Epithelial cell of prostate (primary cell): ENCODE measurements at regions not wholly inside any gene's neighbourhood (a gene's known extent, or its start where the extent isn't known, plus 50 kb on each side); places are given as distances from the start of the nearest gene placed in this dataset.
A peak's percentile ranks its signal among the peaks of the same experiment; 100 is the strongest.

Experiments
- DNase-seq: peaks from one replicate; pipeline ENCODE4 v3.0.0-alpha.2; 2011; ENCODE audit warnings: low read depth, low spot score
- H3K27ac ChIP-seq: fragments of 450-650 bp; 2 replicates; pipeline ENCODE4 v1.5.1; 2017; ENCODE audit warnings: mild to moderate bottlenecking

DNA sequence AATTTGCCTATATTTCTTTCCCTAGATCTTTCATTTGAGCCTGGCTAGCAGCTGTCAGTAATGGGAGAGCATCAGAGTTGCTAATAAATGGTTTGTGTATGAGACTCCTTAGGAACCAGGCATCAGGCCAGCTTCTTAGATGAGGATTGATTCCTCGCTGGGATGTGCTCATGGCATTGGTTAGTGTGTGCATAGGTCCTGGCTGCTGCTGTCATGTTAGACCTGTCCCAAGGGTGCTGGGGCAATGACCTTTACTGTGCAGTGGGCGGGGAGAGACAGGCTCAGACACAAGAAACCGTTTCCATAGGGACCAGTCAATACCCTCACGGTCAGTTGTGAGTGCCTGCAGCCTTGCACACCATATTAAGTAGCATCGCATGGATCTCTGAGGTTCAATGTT is 112.3 kb upstream of the NR3C1 start:
- no peak overlapping the region for H3K27ac ChIP-seq
- no peak for DNase-seq

DNA sequence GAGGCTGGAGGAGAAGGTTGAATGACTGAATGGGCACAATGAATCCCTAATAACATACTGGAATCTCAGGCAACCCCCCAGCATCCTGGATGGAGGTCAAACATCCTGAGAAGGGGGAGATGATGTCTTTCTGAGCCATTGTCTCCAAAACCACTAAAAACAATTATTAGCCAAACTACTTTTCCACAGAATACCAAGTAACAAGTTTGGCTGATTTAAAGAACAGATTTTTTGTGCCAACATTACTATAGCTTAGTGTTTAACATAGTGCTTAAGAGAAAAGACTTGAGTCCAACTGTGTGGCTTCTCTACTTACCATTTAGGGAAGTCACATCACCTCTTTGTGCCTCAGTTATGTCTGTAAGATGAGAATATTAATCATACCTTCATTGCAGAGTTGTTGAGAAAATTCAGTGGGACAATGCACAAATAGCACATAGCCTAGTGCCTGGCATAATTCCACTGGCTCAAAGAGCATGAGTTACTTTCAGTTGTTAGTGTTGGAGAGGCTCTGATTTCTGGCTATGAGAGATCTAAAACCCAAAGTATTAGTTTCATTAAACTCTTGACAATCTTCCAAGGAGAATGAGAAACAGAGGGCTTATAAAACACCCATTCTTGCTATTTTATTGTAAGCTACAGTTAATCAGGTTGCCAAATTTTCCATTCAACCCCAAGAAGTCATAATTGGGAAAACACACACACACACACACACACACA is 111.3 kb upstream of the NR3C1 start:
- no peak overlapping the region for H3K27ac ChIP-seq
- no peak for DNase-seq

DNA sequence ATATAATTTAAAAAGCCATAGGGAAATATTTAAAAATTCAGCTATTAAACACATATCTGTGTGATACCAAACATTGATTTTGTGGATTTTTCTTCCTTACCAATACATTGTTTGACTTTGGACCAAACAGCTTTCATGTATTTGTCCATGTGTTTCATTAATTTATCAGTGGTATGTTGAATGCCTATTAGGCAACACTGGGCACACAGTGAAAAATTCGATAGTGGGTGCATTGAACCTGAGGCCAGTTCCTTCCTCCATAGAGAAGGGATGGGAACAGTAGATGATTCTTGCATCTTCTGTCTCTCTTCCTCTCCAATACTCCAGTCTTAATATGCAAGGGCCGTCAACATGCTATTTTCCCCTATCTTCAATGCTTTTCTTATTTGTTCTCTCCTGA is 110.2 kb upstream of the NR3C1 start:
- no peak overlapping the region for H3K27ac ChIP-seq
- no peak for DNase-seq

DNA sequence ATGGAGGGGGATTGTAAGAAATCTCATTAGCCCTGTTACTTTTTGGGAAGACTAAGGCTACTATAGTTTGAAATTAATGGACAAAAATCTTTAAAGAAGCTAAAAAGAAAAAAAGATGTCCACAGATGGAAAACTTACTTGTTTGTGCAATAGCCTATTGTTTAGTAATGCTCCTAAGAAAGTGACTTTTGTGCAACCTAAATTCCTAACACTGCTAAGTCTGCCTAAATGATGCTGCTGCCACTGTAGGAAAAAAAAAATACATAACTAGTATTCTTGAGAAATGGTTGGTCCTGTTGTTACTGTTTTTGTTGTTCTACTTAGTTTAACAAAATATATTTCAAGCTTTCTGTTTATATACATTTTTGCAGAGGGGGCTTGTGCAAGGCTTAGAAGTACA is 108.2 kb upstream of the NR3C1 start:
- H3K27ac ChIP-seq = no peak overlapping the region
- no peak for DNase-seq

DNA sequence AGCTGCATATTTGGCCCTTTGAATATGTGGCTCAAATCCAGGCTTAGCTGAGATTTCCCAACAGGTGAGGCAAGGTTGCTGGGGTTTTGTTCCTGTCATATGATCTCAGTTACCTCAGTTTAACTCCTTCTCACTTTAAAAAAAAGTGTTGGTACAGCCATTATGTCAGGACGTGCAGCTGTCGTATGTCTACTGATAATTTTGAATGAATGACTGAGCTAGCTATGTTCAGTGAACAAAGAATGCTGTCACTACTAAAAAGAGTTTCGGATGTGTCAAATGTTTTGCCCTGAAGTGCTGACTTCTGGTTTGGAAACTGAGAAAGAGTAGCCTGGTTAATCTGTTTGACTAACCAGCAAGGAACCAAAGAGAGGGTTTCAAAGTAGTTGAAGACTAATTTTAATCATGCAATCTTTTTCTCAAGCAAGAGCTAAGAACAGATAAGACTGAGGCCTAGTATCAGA is 106.3 kb upstream of the NR3C1 start:
- H3K27ac ChIP-seq = no peak overlapping the region
- DNase-seq = no peak

DNA sequence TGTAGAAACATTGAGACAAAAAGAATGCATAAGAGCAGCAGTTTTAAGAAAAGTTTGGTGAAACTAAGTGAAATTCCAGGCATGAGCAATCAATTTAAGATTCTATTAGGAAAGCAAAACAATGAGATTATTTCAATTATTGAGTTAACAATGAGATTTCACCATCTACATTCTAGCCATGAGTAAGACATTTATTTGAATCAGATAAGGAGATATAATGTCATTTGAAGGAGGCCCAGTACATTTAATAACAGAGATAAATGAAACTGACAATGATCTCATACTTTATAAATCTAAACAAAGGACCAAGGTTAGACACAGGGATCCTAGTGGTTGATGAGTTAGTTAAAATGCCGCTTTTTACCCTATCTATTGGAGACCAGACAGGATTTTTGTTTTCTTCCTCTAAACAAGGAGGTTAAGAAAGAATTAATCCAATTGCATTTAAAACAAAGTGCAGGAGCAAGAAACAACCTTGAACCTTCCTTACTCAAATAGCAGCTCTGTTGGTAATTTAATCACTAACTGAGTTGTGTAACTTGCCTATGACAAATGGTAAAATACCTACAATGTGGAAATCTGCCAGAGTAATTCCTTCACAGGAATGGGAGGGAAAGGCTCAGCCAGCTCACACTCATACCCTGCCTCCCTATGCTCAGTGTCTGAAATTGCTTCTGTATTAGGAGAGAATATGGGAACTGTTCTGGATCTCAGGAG is 103.5 kb upstream of the NR3C1 start:
- peak overlapping the region; percentile 79 for H3K27ac ChIP-seq
- peak; percentile 73 for DNase-seq

DNA sequence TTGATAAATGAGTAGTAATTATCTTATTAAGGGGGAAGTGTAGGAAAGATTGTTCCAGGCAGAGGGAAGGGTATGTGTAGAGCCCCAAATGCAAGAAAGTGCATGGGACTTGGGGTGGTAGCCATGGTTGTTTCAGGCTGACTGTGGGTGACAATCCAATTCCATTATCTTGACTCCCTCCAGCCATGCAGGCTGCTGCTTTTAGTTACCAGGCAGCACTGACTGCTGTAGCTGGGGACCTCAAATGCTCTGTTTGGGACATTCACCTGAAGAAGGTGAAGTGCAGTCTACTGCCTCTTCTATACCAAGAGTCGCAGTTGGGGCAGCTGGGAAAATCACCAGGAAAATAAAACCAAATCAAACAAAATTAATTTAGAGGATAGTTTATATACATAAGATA is 102.4 kb upstream of the NR3C1 start:
- DNase-seq = no peak
- peak overlapping the region; percentile 79 for H3K27ac ChIP-seq

DNA sequence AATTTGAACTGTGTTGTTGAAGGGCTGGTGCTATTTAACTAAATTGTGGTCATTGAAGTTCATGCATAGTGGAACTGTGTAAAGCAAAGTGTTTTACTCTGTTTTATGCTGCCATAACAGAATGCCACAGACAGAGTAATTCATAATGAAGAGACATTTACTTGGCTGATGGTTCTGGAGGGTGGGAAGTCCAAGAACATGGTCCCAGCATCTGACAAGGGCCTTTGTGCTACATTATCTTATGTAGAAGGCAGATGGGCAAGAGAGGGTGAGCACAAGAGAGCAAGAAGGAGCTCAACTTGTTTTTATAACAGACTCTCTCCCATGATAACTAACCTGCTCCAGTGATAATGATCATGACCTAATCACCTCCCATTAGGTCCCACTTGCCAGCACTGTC is 101.9 kb upstream of the NR3C1 start:
- H3K27ac ChIP-seq = no peak overlapping the region
- DNase-seq = no peak

DNA sequence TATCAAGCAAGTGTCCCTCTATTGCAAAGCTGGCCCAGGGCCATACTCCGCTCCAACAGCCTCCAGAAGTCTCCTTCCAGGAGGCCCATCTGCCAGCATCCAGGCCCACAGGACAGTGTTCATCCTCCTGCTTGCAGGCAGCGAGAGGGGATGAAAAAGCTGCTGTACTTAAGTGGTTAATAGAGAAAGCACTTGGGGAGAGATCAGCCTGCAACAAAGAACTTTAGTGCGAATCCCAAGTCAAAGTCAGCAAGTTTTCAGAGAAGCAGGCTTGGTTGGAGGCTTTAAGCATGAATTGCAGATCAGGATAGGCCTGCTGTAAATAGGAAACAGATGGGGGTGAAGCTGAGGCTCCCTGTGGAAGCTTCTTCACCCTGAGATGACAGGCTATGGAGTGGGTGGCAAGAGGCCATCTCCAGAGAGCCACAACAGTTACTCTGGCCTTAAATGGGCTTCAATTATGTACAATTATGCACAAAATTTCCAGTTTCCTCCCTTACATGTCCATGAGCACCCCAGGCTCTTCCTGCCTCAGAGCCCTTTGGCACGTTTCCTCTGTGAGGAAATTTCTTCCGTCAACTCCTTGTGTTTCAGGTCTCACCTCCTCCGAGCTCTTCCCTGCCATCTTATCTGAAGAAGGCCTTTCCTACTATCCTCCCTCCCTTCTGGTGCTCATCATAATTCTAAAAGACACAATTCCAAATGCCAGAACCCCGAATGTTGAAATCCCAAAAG is 98.0 kb upstream of the NR3C1 start:
- no peak overlapping the region for H3K27ac ChIP-seq
- DNase-seq = no peak

DNA sequence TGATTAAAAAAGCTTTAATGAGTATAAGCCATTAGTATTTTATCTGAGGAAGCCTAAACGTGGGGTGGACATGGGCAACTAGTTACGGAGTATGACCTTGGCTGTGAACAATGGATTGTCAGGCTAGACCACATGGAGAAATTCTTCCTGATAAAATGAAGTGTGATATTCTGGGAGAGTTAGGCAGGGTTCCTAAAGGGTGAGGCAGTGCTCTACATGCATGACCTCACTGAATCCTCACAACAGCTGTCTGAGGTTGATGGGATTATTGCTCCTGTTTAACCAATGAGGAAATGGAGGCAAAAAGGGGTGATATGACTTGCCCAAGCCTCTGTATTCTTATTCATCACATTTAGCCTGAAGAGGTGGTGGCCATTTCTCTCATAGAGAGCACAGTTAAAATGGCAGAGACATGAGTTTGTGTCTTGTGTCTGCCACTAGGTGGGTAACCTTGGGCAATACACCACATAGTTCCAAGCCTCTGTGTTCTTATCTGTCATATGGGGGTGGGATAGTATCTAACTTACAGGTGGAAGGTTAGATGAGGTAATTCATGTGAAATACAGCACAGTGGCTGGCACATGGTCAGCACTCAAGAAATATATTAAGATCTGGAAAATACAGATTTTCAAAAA is 96.1 kb upstream of the NR3C1 start:
- no peak overlapping the region for H3K27ac ChIP-seq
- DNase-seq = no peak

DNA sequence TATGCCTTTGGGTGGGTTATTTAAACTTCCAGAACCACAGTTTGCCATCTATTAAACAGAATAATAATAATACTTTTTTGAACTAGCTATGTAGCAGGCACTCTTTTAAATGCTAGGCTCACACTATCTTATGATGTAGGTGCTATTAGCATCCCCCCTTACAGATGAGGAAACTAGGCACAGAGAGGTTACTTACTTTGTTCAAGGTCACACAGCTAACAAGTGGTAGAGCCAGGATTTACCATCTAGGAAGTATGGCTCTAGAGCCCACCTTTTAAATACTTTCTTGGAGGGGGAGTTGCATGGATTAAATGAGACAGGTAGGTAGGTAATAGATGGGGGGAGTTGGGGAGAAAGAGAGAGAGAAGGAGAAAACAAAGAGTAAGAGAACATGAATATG is 95.3 kb upstream of the NR3C1 start:
- H3K27ac ChIP-seq = no peak overlapping the region
- DNase-seq = no peak

DNA sequence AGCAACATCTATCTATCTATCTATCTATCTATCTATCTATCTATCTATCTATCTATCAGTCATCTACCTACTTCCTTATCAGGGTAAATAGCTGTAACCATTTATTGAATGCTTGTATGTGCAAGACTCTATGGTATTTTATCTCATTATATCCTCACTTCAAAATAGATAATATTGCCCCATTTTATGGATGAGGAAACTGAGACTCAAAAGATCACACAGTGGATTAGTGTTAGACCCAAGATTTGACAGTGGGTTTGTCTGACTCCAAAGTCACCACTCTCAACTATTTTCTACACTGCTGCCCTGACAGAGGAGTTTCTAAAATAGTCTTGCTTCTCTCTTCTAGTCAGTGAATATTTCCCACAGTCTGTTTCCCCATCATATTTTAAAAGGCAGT is 94.3 kb upstream of the NR3C1 start:
- no peak overlapping the region for H3K27ac ChIP-seq
- DNase-seq = no peak

DNA sequence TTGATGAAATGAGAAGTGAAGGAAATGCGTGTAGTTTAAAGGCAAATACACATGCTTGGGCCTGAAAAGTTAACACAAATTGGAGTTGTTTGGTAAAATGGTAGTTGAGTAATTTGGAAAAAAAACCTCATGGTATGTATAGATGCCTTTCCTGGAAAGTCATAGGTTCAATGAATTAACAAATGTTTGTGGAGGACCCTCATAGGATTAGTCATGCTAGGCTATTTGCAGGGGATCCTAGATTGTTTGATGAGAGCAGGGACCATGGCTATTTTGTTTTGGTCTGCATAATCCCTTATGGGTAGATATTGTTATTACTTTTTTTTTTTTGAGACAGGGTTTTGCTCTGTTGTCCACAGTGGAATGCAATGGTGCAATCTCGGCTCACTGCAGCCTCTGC is 93.5 kb upstream of the NR3C1 start:
- no peak for DNase-seq

DNA sequence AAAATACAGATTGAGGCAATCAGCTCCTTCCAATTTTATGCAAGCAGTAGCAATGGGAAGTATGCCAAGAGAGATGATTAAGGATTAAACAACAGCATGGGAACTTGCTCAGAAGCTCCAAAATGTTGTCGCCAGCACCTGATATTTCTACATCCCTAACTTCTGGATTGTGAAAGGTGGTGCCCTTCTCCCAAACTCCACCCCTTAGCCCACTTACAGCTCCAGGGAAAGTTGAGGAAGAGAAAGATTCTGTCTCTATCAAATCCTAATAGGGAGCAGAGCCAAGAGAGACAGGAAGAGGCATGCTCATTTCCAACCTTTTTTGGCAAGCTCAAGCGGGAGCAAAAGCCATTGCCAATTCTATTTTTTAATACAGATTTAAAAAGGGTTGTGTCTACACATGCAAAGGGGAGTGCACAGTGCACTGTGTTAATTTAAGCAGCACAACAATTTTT is 92.4 kb upstream of the NR3C1 start:
- peak overlapping the region; percentile 69 for H3K27ac ChIP-seq
- DNase-seq = no peak

More for the DNA sequence above, 93.5 kb upstream of the NR3C1 start:
- no peak overlapping the region for H3K27ac ChIP-seq

DNA sequence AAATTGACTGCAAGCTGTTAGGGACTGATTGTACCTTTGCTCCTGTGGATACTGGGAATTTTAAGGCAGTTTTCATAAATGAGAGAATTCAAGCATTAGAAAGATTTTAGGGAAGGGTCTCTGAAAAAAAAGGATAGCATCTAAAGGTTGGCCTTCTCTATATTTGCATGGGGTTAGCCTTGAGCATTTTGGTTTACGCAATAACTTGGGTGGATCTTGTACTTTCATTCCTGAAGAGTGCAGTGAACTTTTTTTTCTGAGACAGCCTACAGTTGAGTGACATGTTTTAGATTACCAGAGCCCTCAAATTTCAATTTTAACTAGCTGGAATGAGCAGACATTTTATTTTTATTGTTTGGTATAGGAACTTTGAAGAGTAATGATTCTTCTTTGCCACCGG is 91.6 kb upstream of the NR3C1 start:
- no peak for DNase-seq

DNA sequence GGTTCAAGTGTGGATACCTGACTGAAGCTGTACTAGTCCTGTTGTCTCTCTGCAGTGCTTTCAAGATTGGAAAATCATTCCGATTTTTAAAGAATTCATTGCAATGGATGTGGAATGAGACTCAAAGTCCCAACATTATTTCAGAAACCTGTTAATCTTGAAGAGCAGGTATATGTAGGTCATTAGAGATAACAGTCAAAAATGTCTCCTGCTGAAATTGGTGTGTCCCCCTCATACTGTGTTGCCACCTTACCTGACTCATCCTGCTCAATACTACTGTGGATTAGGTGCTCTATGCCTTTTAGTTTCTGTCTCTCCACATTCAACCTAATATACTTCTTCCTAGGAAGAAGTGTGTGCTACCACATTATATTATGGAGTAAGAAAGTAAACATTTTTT is 91.1 kb upstream of the NR3C1 start:
- H3K27ac ChIP-seq = peak overlapping the region; percentile 69
- no peak for DNase-seq

More for the DNA sequence above, 91.6 kb upstream of the NR3C1 start:
- H3K27ac ChIP-seq = peak overlapping the region; percentile 69

DNA sequence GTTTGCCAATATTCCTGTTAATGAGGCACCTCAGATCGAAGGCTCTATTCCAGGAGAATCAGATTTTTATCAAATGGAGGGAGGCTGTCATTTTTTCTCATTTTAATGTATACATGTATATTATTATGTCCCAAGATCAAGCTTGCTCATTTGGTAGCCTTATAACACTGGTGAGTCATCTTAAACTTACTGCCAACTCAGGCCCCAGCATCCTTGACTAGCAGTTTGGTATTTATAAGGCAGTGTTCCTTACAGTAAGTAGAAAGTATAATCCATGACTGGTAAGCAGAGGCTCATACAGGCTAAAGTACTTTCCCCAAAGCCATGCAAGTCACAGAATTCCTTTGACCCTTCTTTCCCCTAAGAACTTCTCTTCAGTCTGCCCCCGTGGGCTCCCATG is 90.7 kb upstream of the NR3C1 start:
- DNase-seq = peak; percentile 51
- peak overlapping the region; percentile 69 for H3K27ac ChIP-seq

DNA sequence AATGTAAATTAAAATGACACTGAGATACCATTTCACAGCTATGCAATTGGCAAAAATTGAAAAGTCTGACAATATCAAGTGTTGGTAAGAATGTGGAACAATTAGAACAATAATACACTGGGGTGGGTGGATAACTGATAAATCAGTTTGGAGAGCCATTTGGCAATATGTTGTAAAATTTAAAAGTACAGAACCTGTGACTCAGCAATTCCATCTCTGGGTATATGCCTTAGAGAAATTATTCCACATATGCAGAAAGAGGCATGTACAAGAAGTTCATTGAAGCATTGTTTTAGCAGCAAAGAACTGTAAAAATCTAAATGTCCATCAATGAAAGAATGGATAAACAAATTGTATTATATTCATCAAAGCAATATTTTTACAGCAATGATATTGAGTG is 89.3 kb upstream of the NR3C1 start:
- no peak for DNase-seq
- H3K27ac ChIP-seq = no peak overlapping the region

DNA sequence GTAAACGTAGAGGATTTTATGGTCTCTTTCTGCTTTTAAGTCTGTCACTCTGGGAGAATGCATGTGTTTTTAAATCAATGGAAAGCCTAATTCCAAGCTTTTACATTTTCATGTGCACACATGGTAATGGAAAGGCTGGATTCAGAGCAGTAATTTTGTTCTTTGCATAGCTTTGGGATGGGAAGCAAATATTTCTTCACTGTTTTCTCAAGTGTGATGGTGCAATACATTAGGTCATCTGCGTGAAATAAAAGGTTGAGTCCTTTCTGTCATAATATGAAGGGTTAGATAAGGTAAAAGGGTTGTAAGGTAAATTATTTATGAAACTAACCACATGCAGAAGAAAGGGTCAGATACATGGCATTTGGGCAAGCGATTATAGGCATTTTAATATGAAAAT is 88.2 kb upstream of the NR3C1 start:
- no peak for DNase-seq
- no peak overlapping the region for H3K27ac ChIP-seq

DNA sequence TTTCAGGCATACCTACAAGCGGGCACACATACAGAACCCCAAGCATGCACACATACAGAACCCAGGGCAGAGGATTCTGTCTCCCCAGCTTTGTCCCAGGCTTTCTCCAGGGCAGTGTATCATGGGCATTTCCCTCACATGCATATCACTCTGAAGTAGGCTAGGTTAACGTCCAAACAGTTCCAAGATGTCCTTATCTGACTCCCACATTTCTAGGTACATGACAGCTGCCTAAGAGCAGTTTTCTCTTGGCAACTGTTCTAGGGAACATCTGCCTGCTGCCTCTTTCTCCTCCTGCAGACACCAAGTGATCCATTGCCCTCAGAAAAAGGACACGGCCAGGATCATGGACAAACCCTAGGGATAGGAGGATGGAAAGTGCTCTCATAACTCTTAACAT is 84.9 kb upstream of the NR3C1 start:
- H3K27ac ChIP-seq = no peak overlapping the region
- no peak for DNase-seq

DNA sequence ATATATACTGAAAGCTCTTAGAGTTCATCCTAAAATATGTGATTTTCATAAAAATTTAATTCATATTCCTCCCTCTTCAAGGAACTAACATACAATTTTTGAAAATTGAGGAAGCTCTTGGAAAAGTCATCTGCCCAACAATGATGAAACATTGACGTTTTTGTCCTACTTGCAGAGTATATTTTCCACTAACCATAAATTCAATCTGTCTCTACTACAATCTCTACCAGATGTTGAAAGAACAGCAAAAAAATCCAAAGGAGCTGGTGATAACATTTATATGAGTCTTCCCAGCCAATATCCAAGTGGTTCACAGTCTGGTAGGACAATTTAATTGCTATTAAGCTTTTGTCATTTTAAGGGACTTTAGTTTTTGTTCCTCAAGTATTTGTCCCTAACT is 81.1 kb upstream of the NR3C1 start:
- DNase-seq = no peak
- no peak overlapping the region for H3K27ac ChIP-seq
